ENCODE measurements at regions not wholly inside any gene's neighbourhood (a gene's known extent, or its start where the extent isn't known, plus 50 kb on each side); places are given as distances from the start of the nearest gene placed in this dataset.

DNA sequence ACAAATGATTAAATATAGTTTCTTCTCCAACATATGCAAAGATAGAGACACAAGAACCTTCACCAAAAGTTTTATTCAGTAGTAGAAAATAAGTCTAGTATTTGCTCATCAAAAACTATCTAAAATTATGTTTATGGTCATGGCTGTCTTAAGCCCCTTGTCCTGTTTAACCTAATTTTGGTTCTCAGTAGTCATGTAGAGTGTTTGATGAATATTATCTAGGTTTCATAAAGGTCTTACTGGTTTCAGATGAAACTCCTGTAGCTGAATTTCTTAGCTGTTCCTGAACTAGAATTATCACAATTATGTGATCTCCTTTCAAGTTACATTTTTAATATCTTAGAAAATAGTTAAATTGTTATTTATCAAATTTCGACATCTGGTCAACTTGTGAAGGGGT lies 228.0 kb upstream of the SPHKAP start:
- Histone ChIP-seq H3K4me1 (no peaks in the 10 kb centered on the region), H3K9me3 (no peaks in the 10 kb centered on the region), H3K27me3 (no peaks in the 10 kb centered on the region), H3K9ac (ENCODE audit: low read depth in 2 of 2, low read length in 2 of 2) (no peak overlapping the region), H3K4me3 (no peak overlapping the region), H3K27ac (no peak overlapping the region), H3K36me3 (no peaks in the 10 kb centered on the region)
- no peak for DNase-seq
- TF ChIP-seq, protein P1, sequence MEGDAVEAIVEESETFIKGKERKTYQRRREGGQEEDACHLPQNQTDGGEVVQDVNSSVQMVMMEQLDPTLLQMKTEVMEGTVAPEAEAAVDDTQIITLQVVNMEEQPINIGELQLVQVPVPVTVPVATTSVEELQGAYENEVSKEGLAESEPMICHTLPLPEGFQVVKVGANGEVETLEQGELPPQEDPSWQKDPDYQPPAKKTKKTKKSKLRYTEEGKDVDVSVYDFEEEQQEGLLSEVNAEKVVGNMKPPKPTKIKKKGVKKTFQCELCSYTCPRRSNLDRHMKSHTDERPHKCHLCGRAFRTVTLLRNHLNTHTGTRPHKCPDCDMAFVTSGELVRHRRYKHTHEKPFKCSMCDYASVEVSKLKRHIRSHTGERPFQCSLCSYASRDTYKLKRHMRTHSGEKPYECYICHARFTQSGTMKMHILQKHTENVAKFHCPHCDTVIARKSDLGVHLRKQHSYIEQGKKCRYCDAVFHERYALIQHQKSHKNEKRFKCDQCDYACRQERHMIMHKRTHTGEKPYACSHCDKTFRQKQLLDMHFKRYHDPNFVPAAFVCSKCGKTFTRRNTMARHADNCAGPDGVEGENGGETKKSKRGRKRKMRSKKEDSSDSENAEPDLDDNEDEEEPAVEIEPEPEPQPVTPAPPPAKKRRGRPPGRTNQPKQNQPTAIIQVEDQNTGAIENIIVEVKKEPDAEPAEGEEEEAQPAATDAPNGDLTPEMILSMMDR (IDR thresholded peaks at IDR 0.05), result no peak
- intact Hi-C loops (cut with DNase I), result no loop called here

DNA sequence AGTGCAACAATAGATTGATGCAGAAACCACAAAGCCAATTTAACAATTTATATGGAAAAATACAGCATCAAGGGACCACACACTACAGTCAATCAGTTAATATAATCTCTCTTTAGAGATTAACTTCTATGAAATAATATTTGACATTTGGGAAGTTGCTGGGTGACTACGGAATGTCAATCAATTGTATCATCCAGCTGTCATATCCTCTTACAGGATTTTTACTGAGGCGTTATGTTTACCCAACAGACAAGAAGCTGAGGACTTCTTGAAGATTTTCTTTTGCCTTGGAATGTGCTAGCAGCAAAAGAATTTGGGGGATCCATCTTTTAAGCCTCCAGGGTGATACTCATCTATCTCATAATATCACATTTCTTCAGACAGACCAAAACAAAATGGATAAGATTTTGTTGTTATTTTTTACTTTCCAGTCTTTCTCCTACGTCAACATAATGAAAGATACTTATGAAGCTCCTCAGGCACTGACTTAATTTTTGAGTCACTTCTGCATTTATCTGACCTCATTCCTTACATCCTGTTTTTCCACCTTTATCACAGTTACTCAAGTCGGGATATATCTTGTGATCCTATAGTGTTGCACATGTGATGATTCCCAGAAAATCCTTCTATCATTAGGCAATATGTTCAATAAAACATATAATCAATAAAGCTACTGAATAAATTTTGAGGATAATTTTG lies 227.2 kb upstream of the SPHKAP start:
- Histone ChIP-seq H3K4me3 (no peak overlapping the region), H3K9me3 (no peaks in the 10 kb centered on the region), H3K27ac (no peak overlapping the region), H3K27me3 (no peaks in the 10 kb centered on the region), H3K36me3 (no peaks in the 10 kb centered on the region), H3K4me1 (no peaks in the 10 kb centered on the region), H3K9ac (ENCODE audit: low read depth in 2 of 2, low read length in 2 of 2) (no peak overlapping the region)
- intact Hi-C loops (cut with DNase I), result no loop called here
- TF ChIP-seq, protein P1 (IDR thresholded peaks at IDR 0.05), result no peak
- DNase-seq, result no peak

DNA sequence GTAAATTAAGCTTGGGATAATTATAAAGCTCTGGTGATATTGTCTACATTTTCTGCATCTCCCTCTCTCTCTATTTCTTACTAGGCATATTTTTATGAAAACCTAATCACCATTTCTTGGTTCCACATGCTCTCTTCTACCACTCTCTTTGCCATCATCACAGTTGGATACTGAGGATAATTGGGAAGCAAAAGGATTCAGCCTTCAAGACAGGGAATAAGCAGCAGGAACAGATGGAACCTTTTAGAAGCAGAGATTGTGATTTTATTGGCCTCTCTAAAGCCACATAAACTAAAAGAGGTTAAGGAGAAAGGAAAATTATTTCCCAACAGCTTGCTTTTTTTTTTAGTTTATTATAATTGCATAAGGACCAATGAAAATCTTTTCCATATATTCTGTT lies 226.3 kb upstream of the SPHKAP start:
- Histone ChIP-seq H3K4me1 (no peaks in the 10 kb centered on the region), H3K9me3 (no peaks in the 10 kb centered on the region), H3K9ac (ENCODE audit: low read depth in 2 of 2, low read length in 2 of 2) (no peak overlapping the region), H3K36me3 (no peaks in the 10 kb centered on the region), H3K27me3 (no peaks in the 10 kb centered on the region), H3K4me3 (no peak overlapping the region), H3K27ac (no peak overlapping the region)
- intact Hi-C loops (cut with DNase I), result no loop called here
- TF ChIP-seq, protein P1 (IDR thresholded peaks at IDR 0.05), result no peak
- DNase-seq, result no peak

DNA sequence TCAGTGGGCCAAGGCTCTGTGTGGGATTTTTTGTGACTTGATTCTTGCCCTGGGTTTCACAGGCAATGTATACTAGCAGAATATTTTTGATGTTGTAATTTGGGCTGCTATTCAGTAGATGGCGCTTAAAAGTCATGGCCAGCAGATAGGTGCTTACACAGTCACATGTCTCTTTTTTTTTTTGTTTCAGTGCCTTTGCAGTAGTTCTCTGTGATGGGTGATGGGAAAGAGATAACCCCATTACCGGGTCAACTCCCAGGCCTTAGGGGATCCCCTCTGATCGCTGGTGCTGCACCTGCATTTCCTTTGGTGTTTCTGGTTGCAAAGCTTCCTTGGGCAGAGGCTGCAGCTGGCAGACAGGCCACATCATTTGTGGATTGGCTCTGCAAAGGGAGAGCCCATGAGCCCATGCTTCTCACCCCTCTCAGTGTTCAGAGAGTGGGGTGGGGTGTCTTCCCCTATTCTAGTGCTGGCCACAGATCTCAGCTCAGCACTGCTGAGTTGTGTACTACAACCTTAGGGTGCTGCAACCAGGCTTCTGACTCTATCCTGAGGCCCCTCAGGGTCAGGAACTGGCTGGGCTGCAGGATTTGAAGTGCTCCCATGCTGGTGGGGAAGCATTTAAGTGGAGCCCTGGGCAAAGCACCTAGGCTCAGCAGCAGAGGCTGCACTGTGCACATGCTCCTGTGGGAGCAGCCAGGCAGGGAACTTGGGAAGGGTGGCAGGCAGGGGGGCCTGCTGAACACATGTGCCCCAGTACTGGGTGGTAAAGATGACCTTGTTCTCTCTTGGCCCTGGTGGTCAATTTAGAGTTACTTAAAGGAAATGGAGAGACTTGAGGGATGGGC lies 219.8 kb upstream of the SPHKAP start:
- Histone ChIP-seq H3K27ac (no peak overlapping the region), H3K27me3 (no peaks in the 10 kb centered on the region), H3K4me1 (no peaks in the 10 kb centered on the region), H3K9ac (ENCODE audit: low read depth in 2 of 2, low read length in 2 of 2) (no peak overlapping the region), H3K9me3 (no peaks in the 10 kb centered on the region), H3K36me3 (no peaks in the 10 kb centered on the region), H3K4me3 (no peak overlapping the region)
- intact Hi-C loops (cut with DNase I), result loop anchor here (5.0 kb wide), 1 partner anchor 256 kb away; no protein-coding TSS in a partner anchor
- TF ChIP-seq, protein P1 (IDR thresholded peaks at IDR 0.05), result no peak
- DNase-seq, result no peak

DNA sequence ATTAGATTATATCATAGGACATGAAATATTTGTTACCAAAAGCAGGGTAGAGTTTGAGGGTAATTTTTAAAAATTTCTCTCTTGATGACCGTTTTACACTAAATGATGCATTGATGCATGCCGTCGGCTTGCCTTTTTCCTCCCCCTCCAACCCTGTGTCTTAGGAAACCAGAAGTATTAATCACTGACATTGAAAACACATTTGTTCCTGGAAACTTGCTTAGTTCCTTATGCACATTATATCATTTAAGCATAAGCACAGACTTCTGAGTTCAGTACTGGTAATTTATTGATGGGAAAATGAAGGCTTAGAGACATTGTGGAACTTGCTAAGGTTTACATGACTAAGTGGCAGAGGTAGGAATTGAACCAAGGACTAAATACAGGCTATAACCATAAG lies 206.3 kb upstream of the SPHKAP start:
- DNase-seq, result no peak
- Histone ChIP-seq H3K4me1 (no peaks in the 10 kb centered on the region), H3K36me3 (no peaks in the 10 kb centered on the region), H3K27me3 (no peaks in the 10 kb centered on the region), H3K4me3 (no peak overlapping the region), H3K9ac (ENCODE audit: low read depth in 2 of 2, low read length in 2 of 2) (no peak overlapping the region), H3K9me3 (no peaks in the 10 kb centered on the region), H3K27ac (no peak overlapping the region)
- intact Hi-C loops (cut with DNase I), result no loop called here
- TF ChIP-seq, protein P1 (IDR thresholded peaks at IDR 0.05), result no peak
